ENCODE measurements at regions not wholly inside any gene's neighbourhood (a gene's known extent, or its start where the extent isn't known, plus 50 kb on each side); places are given as distances from the start of the nearest gene placed in this dataset.

DNA sequence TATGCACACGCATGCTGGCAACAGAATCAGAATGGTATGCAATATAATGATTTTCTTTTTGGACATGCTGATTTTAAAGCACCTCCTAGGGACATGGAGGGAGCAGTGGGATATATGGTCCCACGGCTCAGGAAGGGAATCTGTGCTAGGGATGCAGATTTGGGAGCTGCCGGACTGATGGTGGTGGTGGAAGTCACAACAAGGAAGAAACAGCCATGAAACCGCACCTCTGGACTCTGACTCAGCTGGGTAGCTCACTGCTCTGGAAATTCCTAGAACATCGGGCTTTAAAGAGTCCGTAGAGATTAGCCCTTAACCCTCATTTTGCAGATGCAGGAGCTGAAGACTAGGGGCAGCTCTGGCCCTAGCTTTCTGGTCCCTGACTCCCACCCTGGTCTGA lies 364.3 kb upstream of the KLHL29 start:
- H3K4me1 ChIP-seq (ENCODE audit: control insufficient read depth, insufficient read depth, low read length) = no peaks in the 10 kb centered on the region
- H3K36me3 ChIP-seq (ENCODE audit: control insufficient read depth, insufficient read depth, low read length, severe bottlenecking) = no peaks in the 10 kb centered on the region
- H3K27me3 ChIP-seq (replicated peaks; ENCODE audit: control insufficient read depth, insufficient read depth, low read length) = peaks cover 4% of the 10 kb centered on the region
- no peak for DNase-seq (ENCODE audit: low read depth)
- H3K4me3 ChIP-seq (ENCODE audit: low read length) = no peak overlapping the region
- no peak overlapping the region for H3K9ac ChIP-seq (ENCODE audit: low read length)
- H3K9me3 ChIP-seq (ENCODE audit: control insufficient read depth, low read length) = no peaks in the 10 kb centered on the region

DNA sequence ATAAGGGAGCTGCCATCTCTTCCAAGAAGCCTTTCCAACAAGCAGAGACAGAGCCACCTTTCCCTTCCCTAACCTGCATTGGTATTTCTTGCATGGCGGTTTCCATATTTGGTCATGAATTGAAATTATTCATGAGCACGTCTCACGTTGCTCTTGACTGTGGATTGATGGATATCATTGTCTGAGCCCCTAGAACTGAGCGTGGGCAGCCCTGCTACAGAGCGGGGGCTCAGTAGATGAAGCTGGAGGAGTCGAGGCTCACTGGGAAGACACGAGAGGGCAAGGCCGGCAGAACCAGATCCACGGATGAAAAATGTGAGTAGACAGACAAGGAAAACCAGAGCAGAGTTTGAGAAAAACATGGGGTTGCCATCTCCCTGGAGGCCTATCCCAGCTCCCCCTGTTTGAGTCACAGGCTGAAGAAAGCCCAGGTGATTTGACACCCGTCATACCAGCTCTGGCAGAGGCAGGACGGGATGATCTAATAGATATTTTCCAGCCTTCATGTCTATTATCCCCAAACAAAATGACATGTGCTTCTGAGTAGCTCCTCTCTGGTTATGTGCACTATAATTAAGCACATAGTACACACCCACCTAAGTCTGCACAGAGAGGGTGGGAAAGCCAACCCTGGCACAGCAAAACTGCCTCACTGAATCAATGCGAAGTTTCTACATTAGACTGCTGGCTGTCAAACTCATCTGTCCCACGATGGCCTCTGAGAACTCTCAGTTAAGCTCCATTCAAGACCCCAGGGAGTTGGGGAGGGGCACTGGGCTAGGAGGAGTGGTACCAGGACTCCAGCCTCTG lies 363.5 kb upstream of the KLHL29 start:
- H3K4me3 ChIP-seq (ENCODE audit: low read length) = no peak overlapping the region
- peaks cover 4% of the 10 kb centered on the region for H3K27me3 ChIP-seq (replicated peaks; ENCODE audit: control insufficient read depth, insufficient read depth, low read length)
- no peaks in the 10 kb centered on the region for H3K4me1 ChIP-seq (ENCODE audit: control insufficient read depth, insufficient read depth, low read length)
- DNase-seq (ENCODE audit: low read depth) = no peak
- no peaks in the 10 kb centered on the region for H3K36me3 ChIP-seq (ENCODE audit: control insufficient read depth, insufficient read depth, low read length, severe bottlenecking)
- no peaks in the 10 kb centered on the region for H3K9me3 ChIP-seq (ENCODE audit: control insufficient read depth, low read length)
- no peak overlapping the region for H3K9ac ChIP-seq (ENCODE audit: low read length)

DNA sequence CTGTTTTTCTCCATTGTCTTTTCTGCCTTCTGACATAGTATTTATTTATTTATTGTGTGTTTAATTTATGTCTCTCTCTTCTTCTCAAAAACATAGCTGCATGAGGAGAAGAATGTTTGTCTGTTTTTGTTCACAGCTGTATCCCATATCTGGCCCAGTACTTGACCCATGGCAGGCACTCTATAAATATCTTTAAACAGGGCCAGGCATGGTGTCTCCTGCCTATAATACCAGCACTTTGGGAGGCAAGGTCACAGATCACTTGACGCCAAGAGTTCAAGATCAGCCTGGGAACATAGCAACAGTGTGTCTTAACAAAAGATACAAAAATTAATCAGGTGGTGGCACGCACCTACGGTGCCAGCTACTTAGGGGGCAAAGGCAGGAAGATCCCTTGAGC lies 361.3 kb upstream of the KLHL29 start:
- DNase-seq (ENCODE audit: low read depth) = no peak
- H3K9me3 ChIP-seq (ENCODE audit: control insufficient read depth, low read length) = no peaks in the 10 kb centered on the region
- H3K9ac ChIP-seq (ENCODE audit: low read length) = no peak overlapping the region
- peaks cover 4% of the 10 kb centered on the region for H3K27me3 ChIP-seq (replicated peaks; ENCODE audit: control insufficient read depth, insufficient read depth, low read length)
- H3K4me3 ChIP-seq (ENCODE audit: low read length) = no peak overlapping the region
- H3K36me3 ChIP-seq (ENCODE audit: control insufficient read depth, insufficient read depth, low read length, severe bottlenecking) = no peaks in the 10 kb centered on the region
- no peaks in the 10 kb centered on the region for H3K4me1 ChIP-seq (ENCODE audit: control insufficient read depth, insufficient read depth, low read length)

DNA sequence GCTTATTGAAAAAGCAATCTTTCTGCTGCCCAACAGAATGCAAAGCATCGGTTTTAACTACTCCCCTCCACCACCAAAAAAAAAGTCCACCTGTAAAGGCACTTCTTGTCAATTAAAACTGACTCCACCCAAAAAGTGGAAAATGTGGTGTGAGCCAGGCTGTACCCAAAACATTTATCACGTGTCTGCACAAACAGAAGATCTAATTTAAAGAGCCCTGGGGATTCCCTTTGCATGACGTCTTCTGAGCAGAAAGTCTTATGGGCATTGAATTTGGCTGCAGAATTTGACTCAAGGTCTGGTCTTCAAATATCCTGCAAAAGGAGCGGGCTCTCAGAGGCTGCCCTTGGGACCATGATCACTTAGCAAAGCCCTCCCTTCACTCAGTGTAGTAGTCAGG lies 358.3 kb upstream of the KLHL29 start:
- no peaks in the 10 kb centered on the region for H3K36me3 ChIP-seq (ENCODE audit: control insufficient read depth, insufficient read depth, low read length, severe bottlenecking)
- no peak overlapping the region for H3K4me3 ChIP-seq (ENCODE audit: low read length)
- no peak overlapping the region for H3K9ac ChIP-seq (ENCODE audit: low read length)
- DNase-seq (ENCODE audit: low read depth) = no peak
- H3K9me3 ChIP-seq (ENCODE audit: control insufficient read depth, low read length) = no peaks in the 10 kb centered on the region
- H3K27me3 ChIP-seq (replicated peaks; ENCODE audit: control insufficient read depth, insufficient read depth, low read length) = peaks cover 4% of the 10 kb centered on the region
- no peaks in the 10 kb centered on the region for H3K4me1 ChIP-seq (ENCODE audit: control insufficient read depth, insufficient read depth, low read length)

DNA sequence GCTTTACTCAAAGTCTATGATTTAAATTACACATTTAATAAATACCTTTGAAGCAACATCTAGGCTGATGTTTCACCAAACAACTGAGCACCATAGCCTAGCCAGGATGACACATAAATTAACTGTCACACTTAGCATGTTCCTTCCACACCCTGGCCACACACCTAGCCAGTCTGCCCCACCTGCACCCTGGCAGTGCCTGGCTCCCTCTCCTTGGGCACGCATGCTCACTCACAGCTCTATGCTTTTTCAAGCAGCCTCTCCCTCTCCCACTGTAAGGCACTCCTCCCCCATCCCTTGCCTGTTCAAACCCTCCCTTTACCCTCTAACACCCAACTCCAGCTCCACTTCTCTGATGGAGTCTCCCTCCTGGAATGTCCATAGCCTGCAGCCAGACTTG lies 357.6 kb upstream of the KLHL29 start:
- Histone ChIP-seq H3K4me1 (ENCODE audit: control insufficient read depth, insufficient read depth, low read length) (no peaks in the 10 kb centered on the region), H3K4me3 (ENCODE audit: low read length) (no peak overlapping the region), H3K36me3 (ENCODE audit: control insufficient read depth, insufficient read depth, low read length, severe bottlenecking) (no peaks in the 10 kb centered on the region), H3K27me3 (replicated peaks; ENCODE audit: control insufficient read depth, insufficient read depth, low read length) (peaks cover 3% of the 10 kb centered on the region), H3K9ac (ENCODE audit: low read length) (no peak overlapping the region), H3K9me3 (ENCODE audit: control insufficient read depth, low read length) (no peaks in the 10 kb centered on the region)
- no peak for DNase-seq (ENCODE audit: low read depth)

DNA sequence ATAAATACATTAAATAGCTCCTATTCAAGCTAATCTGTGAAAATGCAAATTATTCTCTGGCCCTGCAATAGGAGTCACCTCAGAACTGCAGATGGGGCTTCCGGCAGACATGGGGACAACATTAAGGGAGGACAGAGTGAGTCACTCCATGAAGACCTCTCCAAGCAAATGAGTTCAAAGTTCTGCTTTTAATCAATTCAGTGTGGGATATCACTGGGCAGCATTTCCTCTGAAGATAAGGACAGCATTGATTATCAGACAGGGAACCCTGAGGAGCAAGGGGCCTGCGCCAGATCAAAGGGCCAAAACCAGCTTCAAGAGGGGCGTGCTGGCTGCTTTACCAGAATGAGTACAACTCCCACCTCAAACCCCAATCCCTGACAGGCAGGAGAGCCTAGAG lies 356.9 kb upstream of the KLHL29 start:
- no peaks in the 10 kb centered on the region for H3K4me1 ChIP-seq (ENCODE audit: control insufficient read depth, insufficient read depth, low read length)
- DNase-seq (ENCODE audit: low read depth) = no peak

DNA sequence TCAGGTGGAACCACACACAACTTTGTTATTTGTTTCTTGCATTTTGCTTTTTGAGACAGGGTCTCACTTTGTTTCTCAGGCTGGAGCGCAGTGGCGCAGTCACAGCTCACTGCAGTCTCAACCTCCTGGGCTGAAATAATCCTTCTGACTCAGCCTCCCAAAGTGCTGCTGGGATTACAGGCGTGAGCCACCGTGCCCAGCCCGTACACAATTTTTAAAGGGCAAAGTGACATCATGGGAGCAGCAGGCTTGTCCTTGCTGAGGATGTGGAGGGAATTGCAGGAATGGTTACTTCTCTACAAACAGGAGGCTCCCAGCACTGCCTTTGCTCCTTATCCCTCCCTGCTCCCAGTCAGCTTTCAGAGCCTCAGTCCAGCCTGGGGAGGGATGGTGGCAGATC lies 355.9 kb upstream of the KLHL29 start:
- H3K27me3 ChIP-seq (replicated peaks; ENCODE audit: control insufficient read depth, insufficient read depth, low read length) = no peaks in the 10 kb centered on the region
- no peak overlapping the region for H3K9ac ChIP-seq (ENCODE audit: low read length)
- no peak for DNase-seq (ENCODE audit: low read depth)
- H3K4me3 ChIP-seq (ENCODE audit: low read length) = no peak overlapping the region
- H3K36me3 ChIP-seq (ENCODE audit: control insufficient read depth, insufficient read depth, low read length, severe bottlenecking) = no peaks in the 10 kb centered on the region
- H3K4me1 ChIP-seq (ENCODE audit: control insufficient read depth, insufficient read depth, low read length) = no peaks in the 10 kb centered on the region
- H3K9me3 ChIP-seq (ENCODE audit: control insufficient read depth, low read length) = no peaks in the 10 kb centered on the region

More for the DNA sequence above, 356.9 kb upstream of the KLHL29 start:
- no peaks in the 10 kb centered on the region for H3K27me3 ChIP-seq (replicated peaks; ENCODE audit: control insufficient read depth, insufficient read depth, low read length)
- no peaks in the 10 kb centered on the region for H3K9me3 ChIP-seq (ENCODE audit: control insufficient read depth, low read length)
- H3K4me3 ChIP-seq (ENCODE audit: low read length) = no peak overlapping the region
- H3K36me3 ChIP-seq (ENCODE audit: control insufficient read depth, insufficient read depth, low read length, severe bottlenecking) = no peaks in the 10 kb centered on the region
- no peak overlapping the region for H3K9ac ChIP-seq (ENCODE audit: low read length)

DNA sequence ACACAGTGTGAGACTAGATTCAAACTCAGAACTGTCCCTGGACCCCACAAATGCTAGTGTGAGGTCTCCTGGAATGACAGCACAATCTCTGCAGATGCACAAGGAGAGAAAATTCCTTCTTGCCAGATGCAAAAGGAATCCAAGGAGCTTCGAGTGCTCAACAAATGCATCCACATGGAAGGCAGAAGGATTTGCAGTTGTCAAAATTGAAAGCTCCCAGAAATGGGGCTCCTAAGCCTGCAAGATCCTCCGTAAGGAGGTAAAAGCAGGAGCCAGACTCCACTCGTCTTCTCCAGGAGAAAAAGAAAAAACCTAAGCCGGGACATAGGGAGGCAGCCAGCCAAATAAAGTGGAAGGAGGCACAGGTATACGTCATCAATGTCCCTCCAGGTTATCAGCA lies 355.0 kb upstream of the KLHL29 start:
- H3K9me3 ChIP-seq (ENCODE audit: control insufficient read depth, low read length) = no peaks in the 10 kb centered on the region
- no peak overlapping the region for H3K9ac ChIP-seq (ENCODE audit: low read length)
- H3K27me3 ChIP-seq (replicated peaks; ENCODE audit: control insufficient read depth, insufficient read depth, low read length) = no peaks in the 10 kb centered on the region
- H3K36me3 ChIP-seq (ENCODE audit: control insufficient read depth, insufficient read depth, low read length, severe bottlenecking) = no peaks in the 10 kb centered on the region
- no peak overlapping the region for H3K4me3 ChIP-seq (ENCODE audit: low read length)
- no peaks in the 10 kb centered on the region for H3K4me1 ChIP-seq (ENCODE audit: control insufficient read depth, insufficient read depth, low read length)
- no peak for DNase-seq (ENCODE audit: low read depth)

DNA sequence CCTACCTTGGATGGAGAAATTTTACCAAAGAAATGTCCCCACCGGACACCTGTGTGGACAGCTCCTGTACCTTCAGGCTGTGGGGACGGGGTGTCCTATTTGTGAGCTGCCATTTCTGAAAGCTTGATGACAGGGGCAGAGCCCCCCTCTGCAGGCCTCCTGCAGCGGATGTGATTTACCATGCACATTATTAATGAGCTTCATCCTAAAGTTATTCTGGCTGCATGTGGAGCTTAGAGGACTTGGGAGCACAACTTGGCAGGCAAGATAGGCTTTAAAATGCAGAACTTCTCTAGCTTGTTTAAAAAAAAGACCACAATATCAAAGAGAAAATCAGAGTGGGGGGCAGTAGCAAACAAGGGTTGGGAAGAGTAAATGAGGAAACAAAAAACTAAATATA lies 350.0 kb upstream of the KLHL29 start:
- Histone ChIP-seq H3K4me1 (ENCODE audit: control insufficient read depth, insufficient read depth, low read length) (peaks cover 3% of the 10 kb centered on the region), H3K9me3 (ENCODE audit: control insufficient read depth, low read length) (no peaks in the 10 kb centered on the region), H3K27me3 (replicated peaks; ENCODE audit: control insufficient read depth, insufficient read depth, low read length) (no peaks in the 10 kb centered on the region), H3K36me3 (ENCODE audit: control insufficient read depth, insufficient read depth, low read length, severe bottlenecking) (no peaks in the 10 kb centered on the region), H3K9ac (ENCODE audit: low read length) (no peak overlapping the region), H3K4me3 (ENCODE audit: low read length) (no peak overlapping the region)
- DNase-seq (ENCODE audit: low read depth) = no peak

DNA sequence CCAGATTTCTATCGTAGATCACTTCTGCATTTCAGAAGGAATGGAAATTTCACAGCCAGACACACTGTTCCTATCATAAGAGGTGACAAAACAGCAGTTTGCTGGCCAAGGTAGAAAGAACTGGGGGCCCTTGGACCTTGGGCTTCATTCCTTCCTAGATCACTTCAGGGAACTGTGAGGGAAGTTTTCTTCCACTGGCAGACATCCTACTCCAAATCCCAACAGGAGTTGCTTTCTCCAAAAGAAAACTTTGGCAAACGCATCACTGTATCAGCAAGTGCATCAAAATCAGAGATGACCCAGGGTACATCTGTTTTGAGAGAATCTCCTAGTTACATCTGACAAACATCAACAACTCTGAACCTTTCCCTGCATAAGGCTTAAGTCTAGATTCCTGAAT lies 348.4 kb upstream of the KLHL29 start:
- no peaks in the 10 kb centered on the region for H3K27me3 ChIP-seq (replicated peaks; ENCODE audit: control insufficient read depth, insufficient read depth, low read length)
- no peak overlapping the region for H3K4me3 ChIP-seq (ENCODE audit: low read length)
- no peaks in the 10 kb centered on the region for H3K36me3 ChIP-seq (ENCODE audit: control insufficient read depth, insufficient read depth, low read length, severe bottlenecking)
- H3K9me3 ChIP-seq (ENCODE audit: control insufficient read depth, low read length) = no peaks in the 10 kb centered on the region
- no peak overlapping the region for H3K9ac ChIP-seq (ENCODE audit: low read length)
- peaks cover 8% of the 10 kb centered on the region for H3K4me1 ChIP-seq (ENCODE audit: control insufficient read depth, insufficient read depth, low read length)
- DNase-seq (ENCODE audit: low read depth) = no peak

DNA sequence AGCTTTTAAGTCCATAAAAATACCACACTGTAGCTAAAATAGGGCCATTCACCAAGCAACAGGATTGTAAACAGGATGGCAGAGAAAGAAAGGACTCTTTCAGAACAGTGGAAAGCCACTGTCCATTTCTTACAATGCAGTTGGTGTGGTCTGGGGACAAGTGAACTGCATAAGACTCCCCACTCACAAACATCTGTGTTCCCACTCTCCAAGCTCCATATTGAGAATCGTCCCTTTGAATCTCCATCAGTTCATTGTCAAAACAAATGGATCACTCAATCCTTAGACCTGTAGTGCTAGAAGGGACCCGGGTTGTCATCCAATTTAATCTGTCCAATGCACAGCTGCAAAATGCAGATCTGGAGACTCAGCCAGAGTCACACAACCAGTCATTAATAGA lies 347.4 kb upstream of the KLHL29 start:
- peaks cover 16% of the 10 kb centered on the region for H3K4me1 ChIP-seq (ENCODE audit: control insufficient read depth, insufficient read depth, low read length)
- H3K4me3 ChIP-seq (ENCODE audit: low read length) = no peak overlapping the region
- H3K36me3 ChIP-seq (ENCODE audit: control insufficient read depth, insufficient read depth, low read length, severe bottlenecking) = no peaks in the 10 kb centered on the region
- no peaks in the 10 kb centered on the region for H3K27me3 ChIP-seq (replicated peaks; ENCODE audit: control insufficient read depth, insufficient read depth, low read length)
- DNase-seq (ENCODE audit: low read depth) = no peak
- no peaks in the 10 kb centered on the region for H3K9me3 ChIP-seq (ENCODE audit: control insufficient read depth, low read length)
- H3K9ac ChIP-seq (ENCODE audit: low read length) = no peak overlapping the region

DNA sequence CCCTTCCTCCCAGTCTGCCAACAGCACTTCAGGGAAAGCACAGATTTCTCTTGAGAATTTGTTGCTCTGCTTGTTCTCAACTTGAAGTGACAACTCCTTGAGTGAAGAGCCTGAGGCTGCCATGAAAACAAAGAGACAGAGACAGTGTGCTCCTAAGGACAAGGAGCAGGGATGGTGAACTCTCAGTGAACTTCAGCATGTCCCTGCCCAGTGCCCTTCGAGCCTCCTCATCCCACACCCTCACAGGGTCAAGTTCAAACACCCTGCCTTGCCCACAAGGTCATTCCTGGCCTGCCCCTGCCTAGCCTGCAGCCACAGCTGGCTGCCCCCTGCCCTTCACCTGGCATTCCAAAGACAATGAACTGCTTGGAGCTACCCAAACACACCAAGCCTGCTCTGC lies 343.5 kb upstream of the KLHL29 start:
- no peak for DNase-seq (ENCODE audit: low read depth)
- H3K4me1 ChIP-seq (ENCODE audit: control insufficient read depth, insufficient read depth, low read length) = peaks cover 24% of the 10 kb centered on the region
- no peaks in the 10 kb centered on the region for H3K36me3 ChIP-seq (ENCODE audit: control insufficient read depth, insufficient read depth, low read length, severe bottlenecking)
- H3K4me3 ChIP-seq (ENCODE audit: low read length) = no peak overlapping the region
- H3K9me3 ChIP-seq (ENCODE audit: control insufficient read depth, low read length) = no peaks in the 10 kb centered on the region
- no peak overlapping the region for H3K9ac ChIP-seq (ENCODE audit: low read length)
- no peaks in the 10 kb centered on the region for H3K27me3 ChIP-seq (replicated peaks; ENCODE audit: control insufficient read depth, insufficient read depth, low read length)
